HFF-Myc (cell line): ENCODE measurements at regions not wholly inside any gene's neighbourhood (a gene's known extent, or its start where the extent isn't known, plus 50 kb on each side); places are given as distances from the start of the nearest gene placed in this dataset.

Source experiments
- DNase-seq: peaks from one replicate; pipeline ENCODE4 v3.0.0-alpha.2; 2011; ENCODE audit warnings: low read depth; ENCODE audit errors: extremely low read depth
- H3K4me3 ChIP-seq: replicated peaks from 2 replicates; pipeline ENCODE4 v1.5.1; 2011; ENCODE audit warnings: low read depth, mild to moderate bottlenecking, control low read depth, low read length
- CTCF ChIP-seq: IDR thresholded peaks from 2 replicates; pipeline ENCODE4 v1.5.1; 2012; ENCODE audit warnings: mild to moderate bottlenecking, low read depth, low read length, control low read depth; ENCODE audit errors: missing control alignments

GRCh38 chr2:8578335-8579244, 103.3 kb upstream of the ID2 start:
- TF ChIP-seq CTCF = no peak
- no peak for DNase-seq
- H3K4me3 ChIP-seq = no peak overlapping the region

GRCh38 chr2:8579485-8580085, 102.3 kb upstream of the ID2 start:
- no peak for DNase-seq
- H3K4me3 ChIP-seq = no peak overlapping the region
- no peak for TF ChIP-seq CTCF

GRCh38 chr2:8580316-8581233, 101.3 kb upstream of the ID2 start:
- DNase-seq = no peak
- H3K4me3 ChIP-seq = no peak overlapping the region
- no peak for TF ChIP-seq CTCF

GRCh38 chr2:8581234-8581561, 100.7 kb upstream of the ID2 start:
- no peak for TF ChIP-seq CTCF
- no peak overlapping the region for H3K4me3 ChIP-seq

GRCh38 chr2:8581601-8582041, 100.2 kb upstream of the ID2 start:
- TF ChIP-seq CTCF = no peak
- DNase-seq = no peak

More at GRCh38 chr2:8581234-8581561, 100.7 kb upstream of the ID2 start:
- DNase-seq = no peak

GRCh38 chr2:8582191-8582590, 99.7 kb upstream of the ID2 start:
- no peak for TF ChIP-seq CTCF
- no peak for DNase-seq
- no peak overlapping the region for H3K4me3 ChIP-seq

More at GRCh38 chr2:8581601-8582041, 100.2 kb upstream of the ID2 start:
- no peak overlapping the region for H3K4me3 ChIP-seq
